ENCODE measurements at regions not wholly inside any gene's neighbourhood (a gene's known extent, or its start where the extent isn't known, plus 50 kb on each side); places are given as distances from the start of the nearest gene placed in this dataset.

DNA sequence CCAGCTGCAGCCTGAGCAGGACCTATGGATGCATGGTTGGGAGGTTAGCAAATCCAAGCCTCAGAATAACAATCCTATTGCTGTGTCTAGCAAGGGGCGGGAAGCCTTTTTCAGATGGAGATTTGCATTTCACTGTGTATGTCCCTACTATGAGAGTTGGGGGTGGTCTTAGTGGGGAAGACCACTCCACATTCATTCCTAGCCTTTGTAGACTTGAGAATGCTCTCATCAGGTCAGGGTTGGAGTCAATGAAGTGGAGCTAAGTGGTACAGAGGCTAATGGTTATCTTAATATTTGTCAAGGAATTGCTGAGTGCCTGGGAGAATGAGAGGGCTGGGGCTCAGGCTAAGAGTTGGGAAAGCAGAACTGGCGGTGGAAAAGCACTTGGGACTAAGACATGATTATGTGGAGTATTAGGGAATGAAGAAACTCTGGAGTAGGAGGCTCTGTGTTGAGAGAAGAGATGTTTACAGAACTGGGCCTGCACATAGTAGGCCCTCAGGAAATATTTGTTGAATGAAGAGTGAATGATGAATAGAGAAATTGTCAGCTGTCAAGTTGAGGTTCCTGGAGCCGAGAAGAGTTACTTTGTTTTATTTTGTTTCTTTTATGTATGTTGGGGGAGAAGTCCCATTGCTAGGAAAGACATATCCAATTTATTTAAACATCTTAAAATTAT is 175.5 kb upstream of the SPRY4 start:
- BruUV-seq (replicated peaks): no TSS peak
- H3K27ac ChIP-seq (ENCODE audit: insufficient read depth, low read depth, low read length): no peak overlapping the region
- dilution Hi-C loops (cut with MboI; ENCODE audit: extremely low pct_ligation_motif_present, low sequenced_read_pairs) (no loop called here), intact Hi-C loops (cut with micrococcal nuclease) (no loop called here)
- H3K9me3 ChIP-seq (replicated peaks; ENCODE audit: control insufficient read depth, insufficient read depth, low read length): no peaks in the 10 kb centered on the region
- H3K4me3 ChIP-seq (replicated peaks in 1 of 3; ENCODE audit: insufficient read depth in 1 of 3, low read depth in 1 of 3, low read length in 3 of 3): no peak overlapping the region
- no peaks in the 10 kb centered on the region for H3K27me3 ChIP-seq (ENCODE audit: control insufficient read depth in 2 of 2, insufficient read depth in 2 of 2, low read length in 2 of 2)
- no peaks in the 10 kb centered on the region for H3K36me3 ChIP-seq (ENCODE audit: control insufficient read depth in 2 of 2, extremely low read depth in 1 of 2, insufficient read depth in 2 of 2, low read length in 2 of 2)
- no peaks in the 10 kb centered on the region for H3K4me1 ChIP-seq (ENCODE audit: control insufficient read depth, extremely low read depth, insufficient read depth, low read length)
- H3K4me2 ChIP-seq (ENCODE audit: insufficient read depth, low read length): no peak overlapping the region
- H2AFZ ChIP-seq (ENCODE audit: low read depth, low read length): no peak overlapping the region
- FAIRE-seq (no peak), DNase-seq (ENCODE audit: low read depth, low spot score) (no peak)
- no peaks in the 10 kb centered on the region for H4K20me1 ChIP-seq (replicated peaks; ENCODE audit: control insufficient read depth, extremely low read depth, insufficient read depth, low read length)
- no peak overlapping the region for H3K9ac ChIP-seq (replicated peaks; ENCODE audit: extremely low read depth, insufficient read depth, low read length)
- TF ChIP-seq GATA2 (IDR thresholded peaks at IDR 0.05; ENCODE audit: insufficient read depth, insufficient read length, low read depth, low read length) (no peak), FOS (IDR thresholded peaks at IDR 0.05; ENCODE audit: borderline replicate concordance, insufficient read depth, low read length) (no peak), JUN (IDR thresholded peaks at IDR 0.05; ENCODE audit: borderline replicate concordance, insufficient read depth, insufficient read length, low read depth) (no peak), POLR2AphosphoS5 (IDR thresholded peaks at IDR 0.05; ENCODE audit: insufficient read depth, low read depth, low read length) (no peak), POLR2A (IDR thresholded peaks at IDR 0.05; ENCODE audit: low read depth, low read length) (no peak), EZH2 (IDR thresholded peaks at IDR 0.05; ENCODE audit: borderline replicate concordance, low read depth, low read length, severe bottlenecking) (no peak), MYC (IDR thresholded peaks at IDR 0.05; ENCODE audit: low read depth, low read length) (no peak)
- TF ChIP-seq, protein P1, sequence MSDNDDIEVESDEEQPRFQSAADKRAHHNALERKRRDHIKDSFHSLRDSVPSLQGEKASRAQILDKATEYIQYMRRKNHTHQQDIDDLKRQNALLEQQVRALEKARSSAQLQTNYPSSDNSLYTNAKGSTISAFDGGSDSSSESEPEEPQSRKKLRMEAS (IDR thresholded peaks at IDR 0.05; ENCODE audit: insufficient read depth, insufficient read length): no peak
- TF ChIP-seq, protein P2, sequence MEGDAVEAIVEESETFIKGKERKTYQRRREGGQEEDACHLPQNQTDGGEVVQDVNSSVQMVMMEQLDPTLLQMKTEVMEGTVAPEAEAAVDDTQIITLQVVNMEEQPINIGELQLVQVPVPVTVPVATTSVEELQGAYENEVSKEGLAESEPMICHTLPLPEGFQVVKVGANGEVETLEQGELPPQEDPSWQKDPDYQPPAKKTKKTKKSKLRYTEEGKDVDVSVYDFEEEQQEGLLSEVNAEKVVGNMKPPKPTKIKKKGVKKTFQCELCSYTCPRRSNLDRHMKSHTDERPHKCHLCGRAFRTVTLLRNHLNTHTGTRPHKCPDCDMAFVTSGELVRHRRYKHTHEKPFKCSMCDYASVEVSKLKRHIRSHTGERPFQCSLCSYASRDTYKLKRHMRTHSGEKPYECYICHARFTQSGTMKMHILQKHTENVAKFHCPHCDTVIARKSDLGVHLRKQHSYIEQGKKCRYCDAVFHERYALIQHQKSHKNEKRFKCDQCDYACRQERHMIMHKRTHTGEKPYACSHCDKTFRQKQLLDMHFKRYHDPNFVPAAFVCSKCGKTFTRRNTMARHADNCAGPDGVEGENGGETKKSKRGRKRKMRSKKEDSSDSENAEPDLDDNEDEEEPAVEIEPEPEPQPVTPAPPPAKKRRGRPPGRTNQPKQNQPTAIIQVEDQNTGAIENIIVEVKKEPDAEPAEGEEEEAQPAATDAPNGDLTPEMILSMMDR (IDR thresholded peaks at IDR 0.05; ENCODE audit: extremely low read depth in 1 of 2, insufficient read depth in 1 of 2, low read depth in 1 of 2, low read length in 2 of 2): no peak
- H3K9me1 ChIP-seq (replicated peaks; ENCODE audit: control insufficient read depth, extremely low read depth, insufficient read depth, low read length): no peaks in the 10 kb centered on the region
- ChIA-PET POLR2A (no interaction called here), CTCF (no interaction called here)
- H3K79me2 ChIP-seq (ENCODE audit: control insufficient read depth, insufficient read depth, low read length): no peaks in the 10 kb centered on the region
